NCI-H446 (cell line): ENCODE measurements at regions not wholly inside any gene's neighbourhood (a gene's known extent, or its start where the extent isn't known, plus 50 kb on each side); places are given as distances from the start of the nearest gene placed in this dataset.
A peak's percentile ranks its signal among the peaks of the same experiment; 100 is the strongest.

Source experiments
- DNase-seq, 2 experiments: peaks; one replicate each; lab custom pipeline; 2025; lab: John Stamatoyannopoulos, UW

DNA sequence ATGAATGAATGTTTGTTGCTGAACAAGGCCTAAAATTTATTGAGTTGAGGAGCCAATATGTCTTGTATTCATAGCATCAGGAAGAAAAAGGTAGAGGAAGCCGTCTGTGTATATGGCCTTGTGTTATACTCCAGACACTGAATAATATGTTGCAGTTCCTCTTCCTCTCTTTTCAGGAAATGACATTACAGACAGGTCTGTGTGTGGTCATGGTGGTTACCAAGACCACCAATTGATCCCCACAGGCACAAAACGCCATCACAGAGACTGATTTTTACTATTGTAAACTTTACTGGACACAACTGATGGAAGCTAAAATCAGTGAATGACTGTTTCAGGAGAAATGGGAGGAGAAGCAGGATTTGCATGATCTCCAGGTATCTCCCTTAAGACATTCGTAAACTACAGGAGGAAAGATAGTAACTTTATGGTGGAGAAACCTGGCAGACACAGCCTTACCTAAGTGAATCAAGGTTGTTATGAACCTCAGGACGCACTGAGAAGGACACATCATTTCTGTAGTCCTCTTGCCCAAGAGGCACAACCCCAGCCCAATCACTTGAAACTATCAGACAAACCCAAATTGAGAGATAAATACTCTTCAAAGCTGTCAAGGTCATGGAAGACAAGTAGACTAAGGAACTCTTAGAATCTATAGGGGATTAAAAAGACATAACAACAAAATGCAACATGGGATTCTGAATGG, 334.1 kb upstream of the RGS6 start:
- no peak for DNase-seq

DNA sequence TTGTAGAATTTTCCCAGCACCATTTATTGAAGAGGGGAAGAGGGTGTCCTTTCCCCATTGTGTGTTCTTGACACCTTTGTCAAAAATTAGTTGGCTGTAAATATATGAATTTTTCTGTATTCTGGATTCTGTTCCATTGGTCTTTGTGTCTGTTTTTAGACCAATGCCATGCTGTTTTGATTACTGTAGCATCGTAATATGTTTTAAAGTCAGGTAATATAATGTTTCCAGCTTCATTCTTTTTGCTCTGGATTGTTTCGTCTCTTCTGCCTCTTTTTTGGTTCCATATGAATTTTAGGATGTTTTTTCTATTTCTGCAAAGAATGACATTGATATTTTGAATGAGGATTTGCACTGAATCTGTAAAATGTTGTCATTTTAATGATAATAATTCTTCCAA, 331.9 kb upstream of the RGS6 start:
- no peak for DNase-seq

DNA sequence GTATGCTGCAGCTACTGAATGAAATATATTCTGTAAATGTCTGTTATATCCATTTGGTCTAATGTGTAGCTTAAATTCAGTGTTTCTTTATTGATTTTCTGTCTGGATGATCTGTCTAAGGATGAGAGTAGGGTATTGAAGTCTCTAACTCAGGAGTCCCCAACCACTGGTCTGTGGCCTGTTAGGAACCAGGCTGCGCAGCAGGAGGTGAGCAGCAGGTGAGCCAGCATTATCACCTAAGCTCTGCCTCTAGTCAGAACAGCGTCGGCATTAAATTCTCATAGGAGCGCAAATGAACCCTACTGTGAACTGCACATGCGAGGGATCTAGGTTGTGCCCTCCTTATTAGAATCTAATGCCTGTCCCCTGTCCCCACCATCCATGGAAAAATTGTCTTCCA, 329.7 kb upstream of the RGS6 start:
- DNase-seq = no peak

- DNase-seq = no peak
Measured at GRCh38 chr14:71604231-71604630, 328.0 kb upstream of the RGS6 start.

- DNase-seq = no peak
Measured at GRCh38 chr14:71606064-71606463, 326.2 kb upstream of the RGS6 start.

DNA sequence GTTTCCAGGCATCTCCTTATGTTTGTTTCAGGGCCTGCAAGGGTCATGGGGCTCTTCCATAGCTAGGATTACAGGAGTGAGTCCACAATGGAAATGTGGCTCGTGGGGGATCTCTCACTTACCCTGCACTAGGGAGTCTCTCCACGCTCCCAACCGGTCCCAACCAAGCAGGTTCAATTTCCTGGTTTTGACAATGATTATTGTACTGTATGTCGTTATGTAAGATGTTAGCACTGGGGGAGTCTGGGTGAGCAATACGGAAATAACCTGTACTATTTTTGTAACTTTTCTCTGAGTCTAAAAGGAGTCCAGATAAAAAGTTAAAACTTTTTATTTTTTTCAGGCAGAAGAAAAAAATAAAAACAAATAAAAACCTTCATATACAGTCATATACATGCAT, 325.7 kb upstream of the RGS6 start:
- DNase-seq = no peak

DNA sequence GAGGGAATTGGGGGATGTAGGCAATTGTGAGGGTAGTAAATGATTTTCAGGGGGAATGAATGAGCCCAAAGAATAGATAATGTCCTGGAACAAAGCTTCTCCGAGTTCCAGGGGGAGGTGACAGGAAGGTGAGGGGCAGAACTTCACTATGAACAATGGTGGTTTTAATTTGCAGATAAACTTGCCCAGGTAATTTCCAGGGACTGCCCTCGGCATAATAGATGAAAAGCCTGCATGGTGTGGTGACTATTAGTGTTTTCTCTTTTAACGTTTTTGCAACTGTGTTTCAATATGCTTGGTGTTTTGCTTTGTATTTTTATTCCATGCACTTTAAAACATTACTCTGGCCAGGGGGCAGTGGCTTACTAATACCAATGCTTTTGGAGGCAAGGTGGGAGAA, 325.2 kb upstream of the RGS6 start:
- DNase-seq = no peak

- DNase-seq = no peak
Measured at GRCh38 chr14:71610149-71610548, 322.1 kb upstream of the RGS6 start.

GRCh38 chr14:71610797-71611196, 321.4 kb upstream of the RGS6 start:
- peak in 1 of 2 experiments; percentile 27 for DNase-seq

DNA sequence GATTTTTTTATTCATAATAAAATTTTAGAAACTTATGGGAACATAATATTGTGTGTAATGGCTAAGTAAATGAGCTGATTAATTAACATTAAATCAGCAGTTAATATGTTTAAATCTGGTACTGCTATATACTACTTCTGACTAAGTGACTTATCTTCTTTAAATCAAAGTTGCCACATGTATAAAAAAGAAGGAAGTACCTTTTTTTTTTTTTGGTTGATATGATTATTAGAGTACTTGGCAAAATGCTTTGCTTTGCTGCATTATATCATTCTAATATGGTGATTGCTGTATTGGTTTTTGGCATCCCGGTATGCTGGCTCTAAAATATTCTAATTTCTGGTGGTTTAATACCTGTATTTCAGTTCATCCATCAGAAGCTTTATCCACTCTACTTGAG, 319.1 kb upstream of the RGS6 start:
- DNase-seq = no peak

DNA sequence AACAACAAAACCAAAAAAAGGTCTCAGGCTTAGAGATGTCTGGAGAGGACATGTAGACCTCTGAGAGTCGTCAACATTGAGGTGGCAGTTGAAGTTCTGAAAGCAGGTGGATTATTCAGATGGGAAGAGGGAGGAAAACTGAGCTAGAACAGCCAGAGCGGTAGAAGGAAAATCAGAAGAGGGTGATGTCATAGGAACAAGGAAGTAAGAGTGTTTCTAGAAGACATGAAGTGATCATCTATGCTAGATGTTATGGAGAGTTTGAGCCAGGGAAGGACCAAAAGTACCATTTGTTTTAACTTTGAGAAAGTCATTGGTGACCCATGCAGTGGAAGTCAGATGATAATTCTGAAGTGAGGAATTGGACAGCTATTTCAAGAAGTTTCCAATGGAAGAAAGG, 316.2 kb upstream of the RGS6 start:
- no peak for DNase-seq

GRCh38 chr14:71618047-71618446, 314.2 kb upstream of the RGS6 start:
- DNase-seq = no peak

DNA sequence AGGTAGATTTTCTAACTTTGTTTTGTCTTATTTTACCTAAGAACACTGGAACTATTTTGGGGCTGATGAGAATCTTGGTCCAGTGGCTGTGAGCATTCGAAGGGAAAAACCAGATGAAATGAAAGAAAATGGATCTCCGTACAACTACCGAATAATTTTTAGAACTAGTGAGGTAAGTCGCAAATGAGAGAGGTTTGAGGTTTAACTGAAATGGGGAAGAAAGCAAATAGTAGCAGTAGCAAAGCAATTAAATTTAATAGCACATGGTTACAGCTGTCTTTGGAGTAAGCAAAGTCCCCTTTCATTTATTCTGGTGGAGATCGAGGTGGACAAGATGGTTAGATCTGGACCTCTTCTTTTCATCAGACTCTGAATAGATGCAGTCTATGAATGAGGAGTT, 313.5 kb upstream of the RGS6 start:
- DNase-seq = no peak

- DNase-seq = no peak
Measured at GRCh38 chr14:71619472-71619871, 312.8 kb upstream of the RGS6 start.

DNA sequence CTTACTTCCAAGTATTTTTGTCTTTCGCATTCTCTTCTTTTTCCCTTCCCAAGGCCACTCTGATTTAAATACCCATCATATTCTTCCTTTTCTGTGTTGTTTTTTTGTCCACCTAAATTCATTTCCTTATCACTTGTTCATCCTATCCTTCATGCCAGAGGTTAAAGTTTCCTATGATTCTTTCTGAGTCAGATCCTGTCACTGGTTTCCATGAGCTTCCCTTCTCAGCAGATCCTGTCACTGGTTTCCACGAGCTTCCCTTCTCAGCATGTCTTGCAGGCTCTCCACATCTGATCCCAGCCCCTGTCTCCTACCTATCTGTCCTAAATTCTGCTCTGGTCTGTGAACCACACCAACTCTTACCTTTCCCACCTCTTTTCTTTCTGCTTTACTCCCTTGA, 311.8 kb upstream of the RGS6 start:
- no peak for DNase-seq

GRCh38 chr14:71621276-71621675, 311.0 kb upstream of the RGS6 start:
- no peak for DNase-seq

DNA sequence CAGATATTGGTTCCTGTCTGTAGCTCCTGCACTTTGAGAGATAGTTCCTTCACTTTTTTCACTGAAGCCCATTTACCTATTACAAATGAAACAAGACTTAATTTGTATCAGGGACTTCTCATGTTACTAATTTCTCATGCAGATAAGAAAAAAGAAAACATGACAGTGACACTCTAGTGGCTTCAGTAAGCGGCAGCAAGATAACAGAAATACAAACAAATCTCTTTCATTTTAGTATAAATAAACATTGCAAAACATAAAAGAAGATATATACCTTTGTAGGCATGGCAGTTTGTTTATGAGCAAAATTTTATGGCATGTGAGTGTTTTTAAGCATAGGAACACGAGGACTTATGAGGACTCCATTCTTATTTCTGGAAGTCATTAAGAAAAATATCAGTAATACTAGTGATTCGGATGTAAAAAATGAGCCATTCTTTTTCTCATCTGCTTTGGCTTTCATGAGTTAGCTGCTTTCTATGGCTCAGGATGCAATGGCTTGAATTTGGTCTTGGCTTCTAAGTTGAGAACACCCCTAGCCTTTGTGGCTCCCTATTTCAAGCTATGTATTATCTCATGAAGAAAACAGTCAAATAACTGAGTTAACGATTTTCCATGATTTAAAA, 310.1 kb upstream of the RGS6 start:
- DNase-seq = no peak

- DNase-seq = no peak
Measured at GRCh38 chr14:71623939-71624338, 308.3 kb upstream of the RGS6 start.

DNA sequence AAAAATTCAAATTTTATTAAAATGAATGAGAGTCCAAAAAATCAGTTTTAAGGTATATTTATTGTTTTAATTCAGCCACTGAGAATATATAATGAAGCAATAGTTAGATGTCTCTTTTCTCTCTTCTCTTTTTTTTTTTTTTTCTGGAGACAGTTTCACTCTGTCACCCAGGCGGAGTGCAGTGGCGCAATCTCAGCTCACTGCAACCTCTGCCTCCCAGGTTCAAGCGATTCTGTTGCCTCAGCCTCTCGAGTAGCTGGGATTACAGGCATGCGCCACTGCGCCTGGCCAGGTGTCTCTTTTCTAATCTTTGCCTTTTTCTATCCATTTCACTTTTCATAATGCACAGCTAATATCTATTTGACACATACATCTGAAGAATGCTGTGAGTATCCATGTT, 307.1 kb upstream of the RGS6 start:
- no peak for DNase-seq

GRCh38 chr14:71625891-71626701, 306.1 kb upstream of the RGS6 start:
- DNase-seq = no peak

- DNase-seq = no peak
Measured at GRCh38 chr14:71628433-71628832, 303.8 kb upstream of the RGS6 start.

- no peak for DNase-seq
Measured at GRCh38 chr14:71629250-71629649, 303.0 kb upstream of the RGS6 start.

DNA sequence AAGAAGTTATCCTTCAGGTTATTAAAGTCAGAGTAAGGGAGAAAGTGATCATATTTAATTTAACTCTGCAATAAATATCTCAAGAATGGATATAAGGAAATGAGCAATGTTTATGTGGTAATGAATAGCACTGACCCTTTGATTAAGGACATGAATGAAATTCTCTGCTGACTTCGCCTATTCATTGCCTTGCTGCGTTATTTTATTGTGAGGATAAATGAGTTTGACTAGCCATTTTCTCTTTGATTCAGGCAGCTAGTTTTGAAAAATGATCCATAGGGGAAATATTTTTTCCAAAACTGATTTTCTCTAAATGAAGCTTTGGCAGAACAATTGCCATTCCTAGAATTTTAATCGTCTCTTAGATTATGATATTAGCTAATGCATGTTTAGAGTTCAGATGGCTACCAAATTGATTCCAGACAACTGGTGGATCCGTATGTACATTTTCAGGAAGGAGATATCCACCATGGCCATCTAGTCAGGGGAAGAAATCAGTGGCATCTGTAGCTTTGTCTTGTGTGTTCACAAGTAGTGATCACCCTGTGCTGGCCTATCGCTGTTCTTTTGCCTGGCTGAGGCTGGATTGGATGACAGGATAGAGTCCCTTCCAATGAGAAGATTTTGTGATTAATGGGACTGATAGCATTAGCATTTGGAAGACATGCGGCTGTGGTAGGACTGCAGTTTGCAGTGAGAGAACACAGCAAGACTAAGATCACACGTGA, 302.3 kb upstream of the RGS6 start:
- no peak for DNase-seq
